ENCODE measurements at regions not wholly inside any gene's neighbourhood (a gene's known extent, or its start where the extent isn't known, plus 50 kb on each side); places are given as distances from the start of the nearest gene placed in this dataset.
"Not testable (repeated sequence)": the region's sequence is repeated elsewhere in the genome, so short reads cannot be mapped to it uniquely, and the experiment has no call there.

DNA sequence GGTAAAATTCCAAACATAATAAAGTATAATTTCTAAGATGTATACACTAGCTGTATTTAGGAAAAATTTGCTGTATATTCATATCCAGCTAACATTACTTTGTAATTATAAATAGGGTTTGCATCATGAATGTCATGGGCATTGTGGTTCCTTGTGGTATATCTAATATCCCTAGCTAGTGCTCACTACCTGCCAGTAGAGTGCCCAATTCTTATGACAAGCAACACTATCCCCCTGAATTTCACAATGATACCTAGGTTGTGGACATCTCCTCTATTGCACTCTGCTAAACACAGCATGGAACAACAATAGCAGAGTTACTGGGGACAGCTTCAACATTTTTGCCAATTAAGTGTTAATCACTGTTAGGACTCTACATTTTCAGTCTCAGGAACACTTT is 1656.5 kb downstream of the EFNA5 start:
- FAIRE-seq (no peak), DNase-seq (ENCODE audit: low spot score in 2 of 2) (no peak)

DNA sequence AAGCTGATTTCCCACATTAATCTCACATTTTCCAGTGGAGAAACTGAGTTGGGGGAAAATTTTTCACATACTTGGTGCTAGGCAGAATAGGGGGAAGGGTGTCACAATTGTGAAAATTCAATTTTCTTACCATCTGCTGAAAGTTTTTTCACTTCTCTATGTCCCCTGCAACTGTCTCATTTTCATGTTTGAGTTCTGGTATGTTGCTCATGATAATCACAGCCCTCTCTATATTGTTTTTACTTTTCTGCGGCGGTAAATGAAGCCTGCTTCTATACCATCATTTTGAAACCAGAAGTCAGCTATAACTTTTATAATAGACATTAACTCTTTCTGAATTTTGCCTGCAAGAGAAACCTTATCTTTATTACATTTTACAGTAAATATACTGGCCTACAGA is 1664.5 kb downstream of the EFNA5 start:
- FAIRE-seq: no peak

DNA sequence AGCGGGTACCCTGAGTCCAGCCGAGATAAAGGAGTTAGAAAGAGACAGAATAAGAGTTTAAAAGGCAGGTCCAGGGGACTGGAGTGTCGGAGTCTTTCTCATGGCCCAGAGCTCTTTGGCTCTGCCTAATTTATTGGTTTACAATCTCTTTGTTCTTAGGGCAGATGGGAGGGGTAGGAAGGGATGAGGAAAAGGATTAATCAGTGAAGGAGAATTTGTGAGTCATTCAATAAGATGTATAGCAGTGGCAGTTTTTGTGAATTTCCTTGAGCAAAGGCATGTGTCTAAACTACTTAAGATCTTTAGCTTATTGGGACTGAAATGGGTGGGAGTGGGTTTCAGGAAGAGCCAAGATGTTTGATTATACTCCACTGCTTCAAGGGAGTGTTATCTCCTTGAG is 1671.7 kb downstream of the EFNA5 start:
- not testable (repeated sequence) for DNase-seq (ENCODE audit: low spot score in 2 of 2); FAIRE-seq

More for the DNA sequence above, 1664.5 kb downstream of the EFNA5 start:
- no peak for DNase-seq (ENCODE audit: low spot score in 2 of 2)

DNA sequence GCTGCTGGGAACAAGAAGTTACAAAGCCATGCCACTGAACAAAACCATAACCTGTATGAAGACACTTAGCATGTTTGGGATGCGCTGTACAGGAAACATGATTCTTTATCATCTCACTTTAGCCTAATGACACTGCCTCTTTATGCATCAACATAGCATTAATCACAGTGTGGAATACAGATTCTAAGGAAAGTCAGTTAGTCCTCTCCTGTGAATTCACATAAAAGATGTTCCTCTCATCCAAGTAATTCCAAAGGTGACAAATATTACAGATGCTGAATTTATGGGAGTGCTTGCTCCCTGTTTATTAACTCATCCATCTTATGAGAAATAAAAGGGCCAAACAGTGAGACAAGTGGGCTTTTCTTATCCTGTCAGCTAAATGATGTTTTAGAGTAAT is 1677.7 kb downstream of the EFNA5 start:
- DNase-seq (ENCODE audit: low spot score in 2 of 2) (no peak), FAIRE-seq (no peak)

DNA sequence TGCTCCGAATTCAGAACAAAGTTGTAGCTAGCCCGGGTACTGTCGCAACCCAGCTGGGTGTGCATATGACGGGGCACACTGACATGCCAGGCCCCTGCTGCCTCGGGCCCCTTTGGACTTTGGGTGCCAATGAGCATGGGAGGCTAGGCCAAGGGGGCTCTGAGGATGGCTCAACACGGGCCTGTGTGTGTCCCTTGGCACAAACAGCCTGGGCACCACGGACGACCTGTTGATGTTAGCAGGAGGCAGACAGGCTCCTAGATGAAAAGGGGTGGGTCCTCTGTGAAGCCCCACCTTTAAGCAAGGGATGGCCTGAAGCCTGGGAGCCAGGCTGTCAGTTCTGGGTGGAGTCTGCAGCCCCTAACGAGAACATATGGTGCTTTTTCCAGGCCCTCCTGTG is 1688.2 kb downstream of the EFNA5 start:
- FAIRE-seq: no peak

DNA sequence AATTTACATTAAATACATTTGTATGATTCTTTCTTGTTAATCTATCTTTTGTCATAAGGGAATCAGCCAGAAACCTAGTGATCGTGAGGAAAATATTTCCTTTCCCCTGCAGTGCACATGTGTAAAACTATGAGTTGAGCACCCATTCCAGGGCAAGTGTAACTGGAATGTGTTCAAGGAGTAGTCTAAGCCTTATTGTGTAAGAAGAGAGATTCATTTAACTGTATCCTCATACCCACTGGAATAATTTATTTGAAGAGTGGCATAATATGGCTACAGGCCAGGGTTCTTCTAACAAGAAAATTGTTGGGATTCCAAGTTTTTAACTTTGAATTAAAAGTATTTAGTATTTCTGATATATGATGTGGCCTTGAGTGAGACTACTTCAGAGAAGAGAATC is 1692.7 kb downstream of the EFNA5 start:
- no peak for DNase-seq (ENCODE audit: low spot score in 2 of 2)
- no peak for FAIRE-seq

More for the DNA sequence above, 1688.2 kb downstream of the EFNA5 start:
- DNase-seq (ENCODE audit: low spot score in 2 of 2): no peak

DNA sequence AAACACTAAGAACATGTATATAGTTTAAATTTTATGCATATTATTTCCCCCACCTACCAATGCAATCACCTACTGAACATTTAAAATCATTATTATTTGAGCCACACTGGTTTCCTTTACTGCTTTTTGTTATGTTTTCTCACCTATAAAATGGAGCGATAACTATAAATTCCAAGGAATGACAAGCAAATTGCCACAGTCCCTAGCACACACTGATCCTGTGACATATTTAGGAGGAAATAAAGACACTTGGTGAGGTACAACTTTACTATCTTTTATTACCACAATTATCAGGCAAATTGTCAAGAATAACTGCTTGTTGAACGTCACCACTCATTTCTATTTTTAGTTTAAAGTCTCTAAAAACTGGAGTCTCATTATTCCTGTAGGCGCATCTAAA is 1693.6 kb downstream of the EFNA5 start:
- no peak for FAIRE-seq

GRCh38 chr5:105970919-105971318 is 1699.8 kb downstream of the EFNA5 start:
- FAIRE-seq (no peak), DNase-seq (ENCODE audit: low spot score in 2 of 2) (no peak)

More for the DNA sequence above, 1693.6 kb downstream of the EFNA5 start:
- no peak for DNase-seq (ENCODE audit: low spot score in 2 of 2)

DNA sequence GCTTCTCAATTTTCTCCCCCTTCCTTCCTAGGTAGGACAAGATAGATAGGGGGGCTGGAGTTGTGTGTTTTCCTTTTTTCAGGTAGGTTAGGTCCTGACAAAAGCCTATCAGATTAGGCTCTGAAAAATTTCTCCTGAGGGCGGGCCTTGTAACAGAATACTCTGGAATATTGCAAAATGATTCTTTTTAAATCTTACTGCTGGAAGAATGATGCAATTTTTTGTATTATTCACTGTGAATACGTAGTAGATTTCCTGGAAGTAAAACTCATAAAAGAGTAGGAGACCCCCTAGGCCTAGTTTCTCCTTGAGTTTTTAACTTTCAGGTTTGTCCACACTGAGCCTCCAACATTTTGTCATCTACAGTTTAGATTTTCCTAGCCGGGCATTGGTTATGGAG is 1701.8 kb downstream of the EFNA5 start:
- FAIRE-seq (no peak), DNase-seq (ENCODE audit: low spot score in 2 of 2) (no peak)

GRCh38 chr5:105963696-105964255 is 1707.0 kb downstream of the EFNA5 start:
- DNase-seq (ENCODE audit: low spot score in 2 of 2) (no peak), FAIRE-seq (no peak)

GRCh38 chr5:105961572-105961971 is 1709.2 kb downstream of the EFNA5 start:
- DNase-seq (ENCODE audit: low spot score in 2 of 2): no peak
- FAIRE-seq: no peak

- FAIRE-seq: no peak
- DNase-seq (ENCODE audit: low spot score in 2 of 2): no peak
These were observed 1714.1 kb downstream of the EFNA5 start for GRCh38 chr5:105956456-105957196.

DNA sequence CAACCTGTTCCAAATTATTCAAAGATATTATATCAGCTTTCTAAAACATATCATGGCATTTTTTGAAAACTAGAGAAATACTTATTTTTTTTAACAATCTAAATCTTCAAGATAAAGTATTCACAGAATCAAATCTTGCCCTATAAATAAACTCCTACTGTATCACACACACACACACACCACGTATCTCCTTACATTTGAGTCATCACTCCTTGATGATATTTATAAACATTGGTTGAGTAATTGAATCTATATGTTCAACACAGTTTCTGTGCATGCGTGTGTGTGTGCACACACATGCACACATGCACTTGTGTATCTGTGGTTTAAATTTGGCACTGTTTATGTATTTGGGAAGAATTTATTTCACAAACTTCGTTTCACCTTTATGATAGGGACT is 1716.4 kb downstream of the EFNA5 start:
- DNase-seq (ENCODE audit: low spot score in 2 of 2) (no peak), FAIRE-seq (no peak)

- DNase-seq (ENCODE audit: low spot score in 2 of 2) (no peak), FAIRE-seq (no peak)
These were observed 1717.1 kb downstream of the EFNA5 start for GRCh38 chr5:105953616-105954015.

- DNase-seq (ENCODE audit: low spot score in 2 of 2) (no peak), FAIRE-seq (no peak)
These were observed 1717.9 kb downstream of the EFNA5 start for GRCh38 chr5:105952875-105953274.

GRCh38 chr5:105947461-105947860 is 1723.3 kb downstream of the EFNA5 start:
- DNase-seq (ENCODE audit: low spot score in 2 of 2) (no peak), FAIRE-seq (no peak)

GRCh38 chr5:105945203-105945972 is 1725.3 kb downstream of the EFNA5 start:
- DNase-seq (ENCODE audit: low spot score in 2 of 2) (no peak), FAIRE-seq (no peak)

DNA sequence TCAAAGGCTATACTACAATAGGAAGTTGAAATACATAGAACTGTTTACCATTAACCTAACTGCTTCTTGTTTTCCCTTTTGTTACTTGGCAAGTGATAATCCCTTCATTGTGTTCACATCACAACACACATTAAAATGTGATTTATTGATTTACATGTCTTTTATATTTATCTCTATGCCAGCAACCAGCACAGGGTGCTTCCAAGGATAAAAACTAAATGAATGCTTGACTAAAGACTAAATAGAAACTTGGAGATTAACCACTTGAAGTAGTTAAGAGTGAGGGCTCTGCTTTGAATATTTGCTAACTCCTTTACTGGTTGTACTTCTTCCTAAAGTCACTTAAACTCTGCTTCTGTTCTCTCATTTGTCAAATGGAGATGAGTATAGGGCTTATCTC is 1730.6 kb downstream of the EFNA5 start:
- no peak for DNase-seq (ENCODE audit: low spot score in 2 of 2)
- FAIRE-seq: no peak

GRCh38 chr5:105934171-105934570 is 1736.6 kb downstream of the EFNA5 start:
- FAIRE-seq: no peak
- DNase-seq (ENCODE audit: low spot score in 2 of 2): no peak

- DNase-seq (ENCODE audit: low spot score in 2 of 2) (no peak), FAIRE-seq (no peak)
These were observed 1738.8 kb downstream of the EFNA5 start for GRCh38 chr5:105931881-105932421.

GRCh38 chr5:105929858-105930257 is 1740.9 kb downstream of the EFNA5 start:
- FAIRE-seq (no peak), DNase-seq (ENCODE audit: low spot score in 2 of 2) (no peak)
